Esophagus muscularis mucosa (tissue), 3 donors: ENCODE measurements at regions not wholly inside any gene's neighbourhood (a gene's known extent, or its start where the extent isn't known, plus 50 kb on each side); places are given as distances from the start of the nearest gene placed in this dataset.

Experiments
- POLR2A ChIP-seq: fragments of 450-650 bp; IDR thresholded peaks from one replicate; pipeline ENCODE4 v1.6.1; 2017; ENCODE audit warnings: antibody characterized with exemption, moderate library complexity, mild to moderate bottlenecking, low read depth
- POLR2AphosphoS5 ChIP-seq, 2 donors: sonication (generic); formaldehyde crosslinking; IDR thresholded peaks; one replicate each; pipeline ENCODE4 v1.6.1; 2017; ENCODE audit warnings: antibody characterized with exemption in 2 of 2
- TF ChIP-seq, protein P1 (sequence below), 3 experiments: fragments of 200-600 bp in 2 of 3; fragments of 450-650 bp in 1 of 3; sonication (generic) in 2 of 3; IDR thresholded peaks; one replicate each; pipeline ENCODE4 v1.5.1; 2017 to 2019; ENCODE audit warnings: antibody characterized with exemption in 3 of 3, mild to moderate bottlenecking in 2 of 3, moderate library complexity in 1 of 3

DNA sequence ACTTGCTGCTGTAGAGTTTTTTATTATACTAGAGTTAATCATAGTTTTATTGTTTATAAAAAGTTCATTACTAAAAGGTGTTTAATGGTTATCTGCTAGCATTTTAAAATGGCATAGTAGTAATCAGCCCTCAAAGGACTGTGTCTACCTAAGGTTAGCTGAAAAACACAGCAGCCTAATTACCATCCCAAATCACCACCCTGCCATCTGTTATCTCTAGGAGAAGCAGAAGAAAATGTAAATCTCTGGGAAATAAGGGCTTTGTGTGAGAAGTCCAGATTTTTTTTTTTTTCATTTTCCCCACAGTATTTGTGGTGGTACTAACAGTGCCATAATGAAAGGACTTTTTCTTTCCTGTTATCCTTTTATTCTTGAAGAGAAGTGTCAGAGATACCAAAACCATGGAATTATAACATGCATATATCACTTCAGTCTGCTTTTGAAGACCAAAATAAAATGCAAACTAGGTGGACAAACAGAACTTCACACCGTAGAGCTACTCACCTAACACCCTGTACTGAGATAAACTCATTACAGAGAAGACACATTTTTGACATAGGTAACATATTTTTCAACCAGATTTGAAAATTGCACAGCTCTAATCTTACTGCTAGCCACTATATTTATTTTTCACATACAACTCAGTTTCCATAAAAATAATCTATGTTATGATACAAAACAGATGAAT is 876.2 kb downstream of the C12orf50 start:
- TF ChIP-seq POLR2A (no peak), POLR2AphosphoS5 (IDR thresholded peaks at IDR 0.05) (no peak)
- TF ChIP-seq, protein P1, sequence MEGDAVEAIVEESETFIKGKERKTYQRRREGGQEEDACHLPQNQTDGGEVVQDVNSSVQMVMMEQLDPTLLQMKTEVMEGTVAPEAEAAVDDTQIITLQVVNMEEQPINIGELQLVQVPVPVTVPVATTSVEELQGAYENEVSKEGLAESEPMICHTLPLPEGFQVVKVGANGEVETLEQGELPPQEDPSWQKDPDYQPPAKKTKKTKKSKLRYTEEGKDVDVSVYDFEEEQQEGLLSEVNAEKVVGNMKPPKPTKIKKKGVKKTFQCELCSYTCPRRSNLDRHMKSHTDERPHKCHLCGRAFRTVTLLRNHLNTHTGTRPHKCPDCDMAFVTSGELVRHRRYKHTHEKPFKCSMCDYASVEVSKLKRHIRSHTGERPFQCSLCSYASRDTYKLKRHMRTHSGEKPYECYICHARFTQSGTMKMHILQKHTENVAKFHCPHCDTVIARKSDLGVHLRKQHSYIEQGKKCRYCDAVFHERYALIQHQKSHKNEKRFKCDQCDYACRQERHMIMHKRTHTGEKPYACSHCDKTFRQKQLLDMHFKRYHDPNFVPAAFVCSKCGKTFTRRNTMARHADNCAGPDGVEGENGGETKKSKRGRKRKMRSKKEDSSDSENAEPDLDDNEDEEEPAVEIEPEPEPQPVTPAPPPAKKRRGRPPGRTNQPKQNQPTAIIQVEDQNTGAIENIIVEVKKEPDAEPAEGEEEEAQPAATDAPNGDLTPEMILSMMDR (IDR thresholded peaks at IDR 0.05), result no peak
